HL-60 (cell line): ENCODE measurements at regions not wholly inside any gene's neighbourhood (a gene's known extent, or its start where the extent isn't known, plus 50 kb on each side); places are given as distances from the start of the nearest gene placed in this dataset.

Source experiments
- DNase-seq, 2 experiments: peaks; one replicate each; pipeline ENCODE4 v3.0.0-alpha.2; 2010 to 2020; ENCODE audit warnings: low read depth in 1 of 2, low spot score in 1 of 2
- H3K27ac ChIP-seq: fragments of 250-450 bp; sonication (Bioruptor Pico); replicated peaks from 2 replicates; pipeline ENCODE4 v1.5.1; 2020; ENCODE audit warnings: mild to moderate bottlenecking, moderate library complexity
- H3K27me3 ChIP-seq: fragments of 250-450 bp; sonication (Bioruptor Pico); 2 replicates; pipeline ENCODE4 v1.5.1; 2021; ENCODE audit warnings: mild to moderate bottlenecking, moderate library complexity; ENCODE audit not compliant: insufficient read depth, poor library complexity, severe bottlenecking
- H3K4me3 ChIP-seq: replicated peaks from 2 replicates; pipeline ENCODE4 v1.5.1; 2011; ENCODE audit warnings: mild to moderate bottlenecking, control low read depth, low read length; ENCODE audit not compliant: insufficient read depth
- CTCF ChIP-seq: IDR thresholded peaks from one replicate; pipeline ENCODE4 v1.5.1; 2011; ENCODE audit warnings: low read length, control low read depth, inconsistent platforms; ENCODE audit not compliant: insufficient read depth
- GABPA ChIP-seq: IDR thresholded peaks from 2 replicates; pipeline ENCODE4 v1.6.1; 2012; ENCODE audit warnings: low read depth
- POLR2AphosphoS5 ChIP-seq: IDR thresholded peaks from 2 replicates; pipeline ENCODE4 v1.6.1; 2012; ENCODE audit warnings: low read depth
- SPI1 ChIP-seq: IDR thresholded peaks from 2 replicates; pipeline ENCODE4 v1.6.1; 2012; ENCODE audit warnings: low read depth, mild to moderate bottlenecking, borderline replicate concordance
- TF ChIP-seq, protein P1 (sequence below): IDR thresholded peaks from 2 replicates; pipeline ENCODE4 v1.6.1; 2012; ENCODE audit warnings: low read depth; ENCODE audit not compliant: insufficient replicate concordance

DNA sequence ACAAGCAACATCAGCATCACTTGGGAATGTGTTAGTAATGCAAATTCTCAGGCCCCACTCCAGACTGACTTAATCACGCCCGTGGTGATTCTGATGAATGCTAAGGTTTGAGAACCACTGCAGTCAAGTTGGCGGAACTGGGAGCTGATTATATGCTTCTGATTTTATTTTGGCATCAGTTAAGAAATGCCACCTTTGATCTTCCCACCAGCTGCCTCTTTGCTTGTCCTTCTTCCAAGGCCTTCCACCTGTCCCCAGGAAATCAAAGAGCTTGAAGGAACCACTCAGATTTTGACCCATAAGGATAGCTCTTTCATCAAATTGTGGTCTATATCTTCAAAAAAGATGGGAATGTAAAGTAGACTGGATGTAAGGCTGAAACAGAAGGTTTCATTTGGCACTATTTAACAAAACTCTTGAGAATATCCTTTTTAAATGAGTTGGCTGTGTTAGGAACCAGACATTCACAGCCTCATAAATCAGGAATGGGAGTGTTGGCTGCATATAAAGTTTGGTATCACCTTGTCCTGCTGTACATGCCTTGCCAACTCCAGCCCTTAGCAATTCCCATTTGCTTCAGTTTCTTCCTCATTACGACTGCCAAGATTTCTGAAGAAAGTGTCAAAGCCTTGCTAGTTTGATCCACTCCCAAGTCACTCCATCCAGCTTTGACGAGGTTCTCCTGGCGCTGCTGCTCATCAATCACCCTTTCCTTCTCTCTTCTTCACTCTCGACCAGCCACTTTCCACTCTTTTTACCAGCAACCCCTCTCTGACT is 125.8 kb upstream of the NPHP3 start:
- Histone ChIP-seq H3K27ac (no peak overlapping the region), H3K27me3 (peaks cover 5% of the 10 kb centered on the region), H3K4me3 (no peak overlapping the region)
- DNase-seq = no peak
- TF ChIP-seq SPI1 (no peak), GABPA (no peak), CTCF (no peak), POLR2AphosphoS5 (no peak)
- TF ChIP-seq, protein P1, sequence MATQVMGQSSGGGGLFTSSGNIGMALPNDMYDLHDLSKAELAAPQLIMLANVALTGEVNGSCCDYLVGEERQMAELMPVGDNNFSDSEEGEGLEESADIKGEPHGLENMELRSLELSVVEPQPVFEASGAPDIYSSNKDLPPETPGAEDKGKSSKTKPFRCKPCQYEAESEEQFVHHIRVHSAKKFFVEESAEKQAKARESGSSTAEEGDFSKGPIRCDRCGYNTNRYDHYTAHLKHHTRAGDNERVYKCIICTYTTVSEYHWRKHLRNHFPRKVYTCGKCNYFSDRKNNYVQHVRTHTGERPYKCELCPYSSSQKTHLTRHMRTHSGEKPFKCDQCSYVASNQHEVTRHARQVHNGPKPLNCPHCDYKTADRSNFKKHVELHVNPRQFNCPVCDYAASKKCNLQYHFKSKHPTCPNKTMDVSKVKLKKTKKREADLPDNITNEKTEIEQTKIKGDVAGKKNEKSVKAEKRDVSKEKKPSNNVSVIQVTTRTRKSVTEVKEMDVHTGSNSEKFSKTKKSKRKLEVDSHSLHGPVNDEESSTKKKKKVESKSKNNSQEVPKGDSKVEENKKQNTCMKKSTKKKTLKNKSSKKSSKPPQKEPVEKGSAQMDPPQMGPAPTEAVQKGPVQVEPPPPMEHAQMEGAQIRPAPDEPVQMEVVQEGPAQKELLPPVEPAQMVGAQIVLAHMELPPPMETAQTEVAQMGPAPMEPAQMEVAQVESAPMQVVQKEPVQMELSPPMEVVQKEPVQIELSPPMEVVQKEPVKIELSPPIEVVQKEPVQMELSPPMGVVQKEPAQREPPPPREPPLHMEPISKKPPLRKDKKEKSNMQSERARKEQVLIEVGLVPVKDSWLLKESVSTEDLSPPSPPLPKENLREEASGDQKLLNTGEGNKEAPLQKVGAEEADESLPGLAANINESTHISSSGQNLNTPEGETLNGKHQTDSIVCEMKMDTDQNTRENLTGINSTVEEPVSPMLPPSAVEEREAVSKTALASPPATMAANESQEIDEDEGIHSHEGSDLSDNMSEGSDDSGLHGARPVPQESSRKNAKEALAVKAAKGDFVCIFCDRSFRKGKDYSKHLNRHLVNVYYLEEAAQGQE = no peak

DNA sequence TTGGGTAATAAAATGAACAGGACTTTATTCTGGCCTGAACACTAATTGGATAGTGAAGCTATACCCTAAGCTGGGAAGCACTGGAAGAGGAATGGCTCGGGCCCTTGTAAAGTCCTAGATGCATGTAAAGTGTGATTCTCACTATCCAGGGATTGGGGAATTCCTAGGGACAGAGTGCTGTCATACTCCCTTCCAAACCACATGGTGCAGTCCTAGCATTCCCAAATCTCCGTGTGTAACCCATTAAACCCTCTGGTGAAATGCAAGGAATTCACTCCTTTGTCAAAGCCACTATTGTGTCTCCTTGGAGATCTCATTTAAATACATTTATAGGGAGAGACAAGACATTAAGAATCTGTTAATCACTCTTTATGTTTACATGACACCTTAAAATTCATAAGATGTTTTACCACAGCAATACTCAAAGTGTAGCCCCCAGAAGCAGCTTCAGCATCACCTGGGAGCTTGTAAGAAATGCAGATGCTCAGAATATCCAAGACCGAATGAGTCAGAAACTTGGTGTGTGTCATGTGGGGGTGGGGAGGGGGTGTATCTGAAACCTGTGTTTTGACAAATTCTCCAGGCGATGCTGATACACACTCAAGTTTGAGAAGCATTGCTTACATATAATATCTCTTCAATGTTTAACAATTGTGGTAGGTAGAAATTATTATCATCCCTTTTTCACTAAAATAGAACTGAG is 121.8 kb upstream of the NPHP3 start:
- no peak overlapping the region for H3K27ac ChIP-seq
- H3K27me3 ChIP-seq = no peaks in the 10 kb centered on the region
- DNase-seq = no peak
- TF ChIP-seq CTCF (no peak), GABPA (no peak), SPI1 (no peak), POLR2AphosphoS5 (no peak)
- TF ChIP-seq, protein P1 = no peak
- H3K4me3 ChIP-seq = no peak overlapping the region

DNA sequence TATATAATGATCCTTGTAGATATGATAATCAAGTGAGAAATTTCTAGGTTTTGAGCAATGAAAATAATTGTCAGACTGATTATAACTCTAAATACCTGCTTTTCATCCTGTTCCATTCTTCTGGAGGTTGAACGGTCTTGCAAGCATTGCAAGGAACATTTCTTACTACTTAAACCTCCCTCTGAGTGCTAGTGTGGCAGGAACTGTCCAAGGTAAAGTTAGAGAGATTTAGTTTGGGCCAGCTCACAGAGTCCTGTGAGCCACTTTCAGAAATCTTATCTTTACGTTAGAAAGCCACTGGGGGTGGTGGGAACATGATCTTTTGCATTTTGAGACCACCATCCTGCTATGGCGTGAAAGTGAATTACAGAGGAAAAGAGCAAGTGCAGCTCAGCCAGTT is 121.1 kb upstream of the NPHP3 start:
- H3K27ac ChIP-seq = no peak overlapping the region

More for the DNA sequence above, 121.1 kb upstream of the NPHP3 start:
- TF ChIP-seq, protein P1 = peak; percentile 54
- TF ChIP-seq CTCF = no peak
- no peak for DNase-seq
- Histone ChIP-seq H3K4me3 (no peak overlapping the region), H3K27me3 (no peaks in the 10 kb centered on the region)
